ENCODE measurements at regions not wholly inside any gene's neighbourhood (a gene's known extent, or its start where the extent isn't known, plus 50 kb on each side); places are given as distances from the start of the nearest gene placed in this dataset.

GRCh38 chr17:74015990-74016389, 187.5 kb upstream of the RPL38 start:
- TF ChIP-seq CTCF (IDR thresholded peaks at IDR 0.05; ENCODE audit: poor library complexity, severe bottlenecking) (no peak), SMC3 (conservative IDR thresholded peaks at IDR 0.05; ENCODE audit: poor library complexity) (no peak), POLR2AphosphoS5 (IDR thresholded peaks at IDR 0.05) (no peak), EZH2 (IDR thresholded peaks at IDR 0.05; ENCODE audit: borderline replicate concordance, insufficient read depth, low read length, poor library complexity, severe bottlenecking) (no peak)

All from neural cell (in vitro differentiated cells).